Smooth muscle cell (in vitro differentiated cells): ENCODE measurements at regions not wholly inside any gene's neighbourhood (a gene's known extent, or its start where the extent isn't known, plus 50 kb on each side); places are given as distances from the start of the nearest gene placed in this dataset.
"Not testable (repeated sequence)": the region's sequence is repeated elsewhere in the genome, so short reads cannot be mapped to it uniquely, and the experiment has no call there.

Source experiments
- DNase-seq: peaks from one replicate; lab custom pipeline; 2025; ENCODE audit not compliant: unreplicated experiment; lab: John Stamatoyannopoulos, UW
- H2AFZ ChIP-seq: fragments of 200-600 bp; sonication (generic); 2 replicates; pipeline ENCODE4 v1.6.0; 2016; ENCODE audit warnings: antibody characterized with exemption, low read depth, mild to moderate bottlenecking
- H3F3A ChIP-seq: fragments of 200-600 bp; sonication (generic); 2 replicates; pipeline ENCODE4 v1.6.0; 2017; ENCODE audit warnings: antibody characterized with exemption, low read depth
- H3K27ac ChIP-seq: fragments of 200-600 bp; sonication (generic); 2 replicates; pipeline ENCODE4 v1.5.1; 2016; ENCODE audit warnings: low read depth, mild to moderate bottlenecking
- H3K27me3 ChIP-seq: fragments of 200-600 bp; sonication (generic); 2 replicates; pipeline ENCODE4 v1.6.1; 2016; ENCODE audit warnings: low read depth, mild to moderate bottlenecking
- H3K36me3 ChIP-seq: fragments of 200-600 bp; sonication (generic); 2 replicates; pipeline ENCODE4 v1.5.1; 2016; ENCODE audit warnings: low read depth
- H3K4me1 ChIP-seq: fragments of 200-600 bp; sonication (generic); 2 replicates; pipeline ENCODE4 v1.5.1; 2016; ENCODE audit warnings: low read depth
- H3K4me2 ChIP-seq: fragments of 200-600 bp; sonication (generic); 2 replicates; pipeline ENCODE4 v1.6.0; 2016; ENCODE audit warnings: mild to moderate bottlenecking
- H3K4me3 ChIP-seq: fragments of 200-600 bp; sonication (generic); 2 replicates; pipeline ENCODE4 v1.5.1; 2016; ENCODE audit warnings: mild to moderate bottlenecking
- H3K79me2 ChIP-seq: fragments of 200-600 bp; sonication (generic); 2 replicates; pipeline ENCODE4 v1.6.0; 2016; ENCODE audit warnings: low read depth, mild to moderate bottlenecking
- H3K9ac ChIP-seq: fragments of 200-600 bp; sonication (generic); 2 replicates; pipeline ENCODE4 v1.6.0; 2016; ENCODE audit warnings: low read depth
- H3K9me3 ChIP-seq: fragments of 200-600 bp; sonication (generic); replicated peaks from 2 replicates; pipeline ENCODE4 v1.5.1; 2016; ENCODE audit warnings: low read depth
- H4K20me1 ChIP-seq: fragments of 200-600 bp; sonication (generic); 2 replicates; pipeline ENCODE4 v1.6.0; 2016; ENCODE audit warnings: low read depth
- CTCF ChIP-seq: fragments of 200-600 bp; sonication (generic); IDR thresholded peaks from 2 replicates; pipeline ENCODE4 v1.5.1; 2017; ENCODE audit warnings: borderline replicate concordance, mild to moderate bottlenecking, antibody characterized with exemption; ENCODE audit not compliant: insufficient read depth, poor library complexity, severe bottlenecking
- WGBS: methylation state at CpG from one replicate; pipeline ENCODE4 v1.1.7; 2016; ENCODE audit warnings: low lambda C conversion rate; 5-methylcytosine and 5-hydroxymethylcytosine counted together

DNA sequence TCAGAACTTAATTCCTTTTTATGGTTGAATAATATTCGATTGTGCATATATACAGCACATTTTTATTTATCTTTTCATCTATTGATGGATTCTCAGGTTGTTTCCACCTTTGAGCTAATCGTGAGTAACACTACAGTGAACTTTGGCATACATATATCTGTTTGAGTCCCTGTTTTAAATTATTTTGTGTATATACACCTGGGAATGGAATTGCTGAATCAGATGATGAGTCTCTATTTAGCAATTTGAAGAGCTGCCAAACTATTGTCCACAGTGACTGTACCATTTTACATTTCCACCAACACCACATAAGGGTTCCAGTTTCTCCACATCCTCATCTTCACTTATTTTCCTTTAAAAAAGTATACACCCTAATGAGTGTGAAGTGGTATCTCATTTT, 166.2 kb upstream of the FGF13 start:
- H3K79me2 ChIP-seq, result no peaks in the 10 kb centered on the region
- no peak overlapping the region for H3K27ac ChIP-seq
- H3K27me3 ChIP-seq, result no peaks in the 10 kb centered on the region
- no peaks in the 10 kb centered on the region for H3K36me3 ChIP-seq
- H4K20me1 ChIP-seq, result no peaks in the 10 kb centered on the region
- H3K9ac ChIP-seq, result no peak overlapping the region
- DNase-seq, result no peak
- TF ChIP-seq CTCF, result no peak
- 72% methylated on average over 2 of the region's 2 CpGs for WGBS
- no peak overlapping the region for H2AFZ ChIP-seq
- peaks cover 3% of the 10 kb centered on the region for H3K9me3 ChIP-seq
- no peak overlapping the region for H3K4me3 ChIP-seq
- H3K4me1 ChIP-seq, result no peaks in the 10 kb centered on the region
- H3F3A ChIP-seq, result no peaks in the 10 kb centered on the region
- H3K4me2 ChIP-seq, result no peak overlapping the region

DNA sequence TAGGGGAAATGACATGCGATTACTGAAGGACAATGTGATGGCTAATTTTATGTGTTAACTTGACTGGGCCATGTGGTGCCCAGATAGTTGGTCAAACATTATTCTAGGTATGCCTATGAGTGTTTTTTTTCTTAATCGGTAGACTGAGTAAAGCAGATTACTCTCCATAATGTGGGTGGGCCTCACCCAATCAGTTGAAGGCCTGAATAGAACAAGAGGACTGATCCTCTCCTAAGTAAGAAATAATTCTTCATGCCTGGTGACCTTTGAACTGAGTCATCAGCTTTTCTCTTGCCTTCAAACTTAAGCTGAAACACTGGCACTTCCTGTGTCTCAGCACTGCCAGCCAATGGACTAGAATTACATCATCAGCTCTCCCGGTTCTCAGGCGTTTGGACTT, 164.0 kb upstream of the FGF13 start:
- H3K27ac ChIP-seq, result no peak overlapping the region
- DNase-seq, result no peak
- H3K36me3 ChIP-seq, result no peaks in the 10 kb centered on the region
- TF ChIP-seq CTCF, result no peak
- H3K4me2 ChIP-seq, result no peak overlapping the region
- no peak overlapping the region for H3K4me3 ChIP-seq
- WGBS, result 81% methylated on average over 4 of the region's 4 CpGs
- H2AFZ ChIP-seq, result no peak overlapping the region
- H3K9ac ChIP-seq, result no peak overlapping the region
- no peaks in the 10 kb centered on the region for H4K20me1 ChIP-seq
- no peaks in the 10 kb centered on the region for H3K27me3 ChIP-seq
- no peaks in the 10 kb centered on the region for H3K4me1 ChIP-seq
- H3K9me3 ChIP-seq, result no peaks in the 10 kb centered on the region
- H3F3A ChIP-seq, result no peaks in the 10 kb centered on the region
- H3K79me2 ChIP-seq, result no peaks in the 10 kb centered on the region

GRCh38 chrX:138874271-138874935, 162.9 kb upstream of the FGF13 start:
- no peaks in the 10 kb centered on the region for H3F3A ChIP-seq
- WGBS, result 83% methylated on average over 5 of the region's 5 CpGs
- DNase-seq, result no peak
- no peaks in the 10 kb centered on the region for H4K20me1 ChIP-seq
- no peak overlapping the region for H3K9ac ChIP-seq
- H3K27me3 ChIP-seq, result no peaks in the 10 kb centered on the region
- H3K4me1 ChIP-seq, result no peaks in the 10 kb centered on the region
- no peak overlapping the region for H3K27ac ChIP-seq
- no peaks in the 10 kb centered on the region for H3K79me2 ChIP-seq
- H3K4me3 ChIP-seq, result no peak overlapping the region
- H3K9me3 ChIP-seq, result no peaks in the 10 kb centered on the region
- no peak for TF ChIP-seq CTCF
- no peaks in the 10 kb centered on the region for H3K36me3 ChIP-seq
- no peak overlapping the region for H3K4me2 ChIP-seq
- no peak overlapping the region for H2AFZ ChIP-seq

- H3K4me2 ChIP-seq, H3K9me3 ChIP-seq, DNase-seq, H3F3A ChIP-seq, H3K4me1 ChIP-seq, H4K20me1 ChIP-seq, H3K27ac ChIP-seq, H3K36me3 ChIP-seq, H3K27me3 ChIP-seq, H3K79me2 ChIP-seq, H2AFZ ChIP-seq, H3K9ac ChIP-seq, H3K4me3 ChIP-seq: not testable (repeated sequence)
- WGBS, result 83% methylated on average over 5 of the region's 6 CpGs
Observed at GRCh38 chrX:138873640-138874039, 162.1 kb upstream of the FGF13 start.
